ENCODE measurements at regions not wholly inside any gene's neighbourhood (a gene's known extent, or its start where the extent isn't known, plus 50 kb on each side); places are given as distances from the start of the nearest gene placed in this dataset.
"Not testable (repeated sequence)": the region's sequence is repeated elsewhere in the genome, so short reads cannot be mapped to it uniquely, and the experiment has no call there.

DNA sequence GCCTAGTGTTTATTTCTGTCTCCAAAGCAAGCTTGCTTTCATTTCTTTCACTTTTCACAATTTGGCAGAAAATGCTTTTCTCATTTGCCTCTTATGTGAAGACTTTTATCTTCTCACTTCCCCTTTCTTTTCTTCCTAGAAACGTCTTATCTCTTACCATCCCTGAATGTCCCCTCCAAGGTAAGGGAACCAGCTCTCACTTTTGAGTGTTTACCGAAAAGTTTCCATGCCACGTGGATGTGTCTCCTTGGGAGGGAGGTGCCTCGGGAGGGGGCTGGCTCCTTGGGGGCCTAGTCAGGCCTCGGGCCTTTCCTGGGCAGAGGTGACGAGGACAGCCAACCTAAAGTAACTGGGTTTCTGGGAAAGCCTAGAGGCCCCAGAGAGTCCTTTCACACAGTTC is 127.4 kb downstream of the CD24 start:
- FAIRE-seq: no peak

GRCh38 chr6:106844930-106845329 is 129.6 kb downstream of the CD24 start:
- FAIRE-seq: no peak

DNA sequence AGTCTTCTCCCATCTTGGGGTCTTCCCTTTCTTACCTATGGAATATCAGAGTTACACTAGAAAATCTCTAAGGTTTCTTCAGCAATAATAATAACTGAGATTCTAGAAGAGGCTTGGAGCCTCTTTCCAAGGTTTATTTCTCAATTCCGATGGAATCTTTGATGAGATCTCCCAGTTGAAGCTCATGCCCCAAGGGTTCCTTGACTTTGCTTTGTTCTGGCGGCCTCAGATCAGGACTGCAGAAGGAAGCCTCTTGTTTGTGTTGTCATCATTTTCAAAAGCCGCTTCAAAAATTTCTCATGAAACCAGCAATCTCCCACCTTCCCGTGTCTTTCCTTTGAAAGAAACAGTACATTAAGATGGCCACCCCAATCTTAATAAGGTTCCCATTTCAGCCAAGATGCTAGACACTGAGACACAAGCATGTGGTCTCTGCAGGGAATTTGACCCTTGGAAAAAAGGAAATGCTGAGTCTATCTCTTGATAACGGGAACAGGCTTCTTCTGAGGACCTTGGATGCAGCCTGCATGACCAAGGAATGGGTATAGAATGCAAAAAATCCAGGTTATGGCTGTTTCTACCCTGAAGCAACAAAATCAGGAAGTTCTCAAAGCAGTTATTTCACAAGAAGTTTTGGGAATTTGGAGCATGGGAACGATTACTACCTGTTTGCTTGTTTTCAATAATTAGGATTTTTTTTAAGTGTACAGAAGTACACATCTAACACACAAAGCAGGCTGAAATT is 141.6 kb downstream of the CD24 start:
- no peak for FAIRE-seq

- FAIRE-seq: no peak
These were observed 143.6 kb downstream of the CD24 start for GRCh38 chr6:106830930-106831329.

GRCh38 chr6:106829451-106829850 is 145.1 kb downstream of the CD24 start:
- no peak for FAIRE-seq

- no peak for FAIRE-seq
These were observed 147.4 kb downstream of the CD24 start for GRCh38 chr6:106827081-106827480.

DNA sequence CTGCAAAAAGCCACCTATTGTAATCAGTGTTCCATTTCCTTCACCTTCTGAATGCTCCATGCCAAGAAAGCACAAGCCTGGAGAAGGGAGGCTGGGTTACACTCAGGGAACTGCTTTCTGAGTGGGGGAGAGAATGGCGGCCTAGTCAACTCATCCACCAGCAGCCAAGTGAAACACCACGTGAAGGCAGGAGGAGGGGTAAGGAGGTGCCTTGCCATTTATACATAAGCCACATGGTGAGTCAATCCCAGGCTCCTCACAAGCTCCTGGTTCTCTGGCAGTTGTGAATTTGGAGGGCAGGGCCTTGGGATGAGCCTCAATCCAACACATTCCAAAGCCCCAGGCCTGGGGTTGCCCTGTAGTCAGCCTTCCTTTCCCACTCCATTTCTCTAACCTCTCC is 149.4 kb downstream of the CD24 start:
- no peak for FAIRE-seq

DNA sequence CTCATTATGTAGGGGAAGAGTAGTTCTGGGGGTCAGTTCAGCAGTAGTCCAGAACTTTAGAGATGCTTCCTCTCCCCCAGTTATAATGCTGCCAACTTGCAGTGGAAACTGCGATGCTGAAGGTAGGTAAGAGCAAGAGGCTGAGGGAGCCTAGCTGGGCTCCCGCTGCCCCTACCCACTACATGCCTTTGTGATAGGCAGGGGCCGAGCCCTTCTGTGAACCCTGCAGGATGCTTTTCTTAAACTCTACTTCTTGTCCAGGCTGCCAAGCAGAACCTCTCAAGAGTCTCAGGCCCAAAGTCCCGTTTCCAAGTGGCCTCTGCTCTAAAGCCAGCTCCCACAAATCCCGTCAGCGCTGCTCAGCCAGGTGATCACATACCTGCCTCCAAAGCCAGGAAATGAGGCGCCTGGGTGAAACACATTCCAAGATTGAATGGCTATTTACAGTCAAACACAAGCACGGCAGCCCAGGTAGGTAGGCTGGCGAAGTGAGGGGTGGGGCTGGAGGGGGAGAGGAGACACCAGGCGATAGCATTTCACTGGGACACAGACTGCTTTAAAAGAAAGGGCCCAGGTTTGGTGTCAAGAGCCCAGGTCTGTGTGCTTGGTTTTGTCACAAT is 150.7 kb downstream of the CD24 start:
- no peak for FAIRE-seq

DNA sequence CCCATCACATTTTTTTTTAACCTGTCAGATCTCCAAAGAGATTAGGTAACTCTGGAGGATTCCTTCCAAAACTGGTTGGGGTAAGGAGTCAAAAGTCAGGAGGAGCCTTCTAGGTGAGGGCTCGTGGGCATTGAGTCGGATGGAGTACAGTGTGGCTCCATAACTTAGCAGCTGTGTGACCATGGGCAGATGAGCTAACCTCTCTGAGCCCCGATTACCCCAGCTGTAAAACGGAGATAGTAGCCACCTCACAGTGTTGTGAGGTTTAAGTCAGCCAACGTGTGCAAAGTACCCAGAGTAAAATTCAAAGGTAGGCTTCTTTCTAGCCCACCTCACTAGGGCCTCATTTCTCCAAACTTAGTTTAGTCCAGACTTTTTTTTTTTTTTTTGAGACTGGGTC is 151.5 kb downstream of the CD24 start:
- FAIRE-seq: no peak

DNA sequence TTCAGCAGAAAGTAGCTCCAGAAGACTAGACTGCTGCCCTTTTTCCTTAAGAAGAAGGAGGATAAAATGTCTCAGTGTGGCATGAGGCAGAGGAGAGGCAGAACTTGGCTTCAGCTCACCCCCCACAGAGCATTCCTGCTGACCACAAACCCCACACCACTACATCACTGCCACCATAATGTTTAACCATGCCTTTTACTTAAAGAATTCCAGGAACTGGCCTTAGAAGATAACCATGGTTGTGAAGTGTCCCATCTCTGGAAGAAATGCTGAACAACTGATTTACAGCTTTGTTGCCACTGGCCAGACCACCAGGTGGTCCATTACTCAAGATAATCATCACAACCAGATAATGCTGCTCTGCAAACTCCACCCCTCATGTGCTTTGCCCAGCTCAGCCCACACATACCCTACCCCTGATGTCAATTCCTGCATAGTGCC is 154.1 kb downstream of the CD24 start:
- FAIRE-seq: no peak

- FAIRE-seq: no peak
These were observed 163.3 kb downstream of the CD24 start for GRCh38 chr6:106811088-106811686.

- FAIRE-seq: no peak
These were observed 165.8 kb downstream of the CD24 start for GRCh38 chr6:106808758-106809157.

- no peak for FAIRE-seq
These were observed 166.4 kb downstream of the CD24 start for GRCh38 chr6:106807947-106808611.

- FAIRE-seq: not testable (repeated sequence)
These were observed 168.3 kb downstream of the CD24 start for GRCh38 chr6:106806253-106806652.

GRCh38 chr6:106805771-106806170 is 168.8 kb downstream of the CD24 start:
- no peak for FAIRE-seq

DNA sequence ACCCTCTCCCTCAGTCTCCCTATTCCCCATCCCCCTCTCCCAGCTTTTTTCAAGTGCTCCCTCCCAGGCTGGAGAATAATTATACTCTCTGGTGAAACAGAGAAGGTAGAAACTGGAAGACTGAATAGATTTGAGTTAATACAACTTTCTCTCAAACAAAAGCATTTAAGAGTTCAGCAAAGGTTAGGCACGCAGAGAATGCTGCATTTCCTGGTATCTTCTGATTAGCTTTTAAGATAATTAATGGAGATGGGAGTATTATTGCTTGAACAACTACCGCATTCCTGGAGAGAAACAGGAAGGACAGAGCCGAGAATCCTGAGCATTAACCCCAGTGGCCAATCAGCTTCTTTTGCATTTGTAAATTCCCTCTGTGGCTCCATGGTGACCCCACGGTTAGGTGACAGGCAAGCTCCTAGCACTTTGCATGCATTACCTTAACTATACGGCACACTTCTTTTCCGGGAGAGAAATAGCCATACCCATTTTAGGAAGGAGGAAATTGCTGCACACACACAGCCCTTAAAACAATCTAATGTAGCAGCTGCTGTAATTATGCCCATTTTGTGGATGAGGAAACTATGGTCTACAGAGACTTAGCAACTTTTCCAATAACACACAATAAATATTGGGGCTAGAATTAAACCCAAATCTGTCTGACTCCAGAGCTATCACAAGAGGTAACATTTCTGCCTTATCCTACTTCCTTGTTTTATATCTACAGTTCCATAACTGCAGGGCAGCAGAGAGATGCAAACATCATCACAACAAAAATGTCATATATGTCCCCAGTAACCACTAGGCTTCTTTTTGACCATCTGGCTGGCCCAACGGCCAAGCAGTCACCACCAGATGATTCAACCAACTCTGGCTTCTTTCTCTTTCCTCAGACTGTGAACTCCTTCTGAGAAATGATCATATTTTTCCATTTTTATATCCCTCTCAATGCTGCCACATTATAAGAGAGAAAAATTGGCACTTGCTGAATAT is 169.9 kb downstream of the CD24 start:
- no peak for FAIRE-seq

DNA sequence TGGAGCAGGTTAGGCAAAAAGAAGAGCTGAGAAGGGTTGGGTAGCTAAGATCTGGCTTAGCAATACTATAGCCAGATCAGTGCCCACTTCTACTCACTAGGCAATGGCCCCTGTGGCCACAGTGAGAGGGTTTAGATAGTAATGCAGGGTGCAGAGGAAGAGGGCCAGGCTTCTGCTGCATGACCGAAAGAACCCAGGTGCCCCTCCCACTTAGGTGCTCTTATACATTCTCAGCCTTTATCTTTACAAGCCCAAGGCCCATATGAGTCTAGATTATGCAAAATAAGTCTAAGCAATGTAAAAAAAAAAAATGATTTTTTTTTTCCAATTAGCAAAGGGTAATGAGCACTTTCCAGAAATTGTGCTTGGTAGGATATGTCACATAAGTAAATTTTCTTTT is 171.3 kb downstream of the CD24 start:
- FAIRE-seq: no peak

DNA sequence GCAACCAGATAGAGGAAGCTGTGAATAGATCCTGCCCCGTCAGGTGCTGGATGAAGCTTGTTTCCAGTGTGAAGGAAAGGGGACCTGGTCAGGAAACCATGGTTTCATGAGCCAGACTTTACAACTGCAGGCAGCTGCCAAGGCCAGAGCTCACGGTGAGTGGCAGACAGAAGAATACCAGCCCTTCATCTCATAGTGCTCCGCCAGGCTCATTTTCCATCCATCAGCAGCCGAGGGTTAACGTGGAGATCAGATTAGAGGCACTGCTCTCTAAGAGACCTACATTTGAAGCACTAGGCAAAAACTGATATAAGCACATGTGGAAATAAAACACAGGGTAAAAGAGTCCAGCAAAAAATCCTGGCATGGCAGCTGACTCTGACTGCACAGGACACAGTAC is 172.4 kb downstream of the CD24 start:
- FAIRE-seq: no peak

GRCh38 chr6:106801256-106801655 is 171.9 kb downstream of the QRSL1 start:
- no peak for FAIRE-seq

DNA sequence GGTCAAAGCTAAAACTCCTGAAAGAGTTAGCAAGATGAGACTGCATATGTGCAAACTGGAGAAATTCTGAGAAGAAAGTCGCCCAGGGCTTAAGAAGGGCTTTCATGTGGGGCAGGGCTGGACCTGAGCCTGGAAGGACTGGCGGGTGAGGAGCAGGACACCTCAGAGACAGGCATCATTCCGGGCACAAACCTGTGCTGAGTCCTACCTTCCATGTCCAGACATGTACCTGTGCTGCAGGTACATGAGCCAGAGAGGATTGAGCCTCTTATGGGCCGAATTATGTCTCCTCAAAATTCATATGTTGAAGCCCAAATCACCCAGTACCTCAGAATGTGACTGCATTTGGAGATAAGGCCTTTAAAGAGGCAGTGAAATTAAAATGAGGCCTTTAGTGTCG is 171.0 kb downstream of the QRSL1 start:
- FAIRE-seq: no peak

DNA sequence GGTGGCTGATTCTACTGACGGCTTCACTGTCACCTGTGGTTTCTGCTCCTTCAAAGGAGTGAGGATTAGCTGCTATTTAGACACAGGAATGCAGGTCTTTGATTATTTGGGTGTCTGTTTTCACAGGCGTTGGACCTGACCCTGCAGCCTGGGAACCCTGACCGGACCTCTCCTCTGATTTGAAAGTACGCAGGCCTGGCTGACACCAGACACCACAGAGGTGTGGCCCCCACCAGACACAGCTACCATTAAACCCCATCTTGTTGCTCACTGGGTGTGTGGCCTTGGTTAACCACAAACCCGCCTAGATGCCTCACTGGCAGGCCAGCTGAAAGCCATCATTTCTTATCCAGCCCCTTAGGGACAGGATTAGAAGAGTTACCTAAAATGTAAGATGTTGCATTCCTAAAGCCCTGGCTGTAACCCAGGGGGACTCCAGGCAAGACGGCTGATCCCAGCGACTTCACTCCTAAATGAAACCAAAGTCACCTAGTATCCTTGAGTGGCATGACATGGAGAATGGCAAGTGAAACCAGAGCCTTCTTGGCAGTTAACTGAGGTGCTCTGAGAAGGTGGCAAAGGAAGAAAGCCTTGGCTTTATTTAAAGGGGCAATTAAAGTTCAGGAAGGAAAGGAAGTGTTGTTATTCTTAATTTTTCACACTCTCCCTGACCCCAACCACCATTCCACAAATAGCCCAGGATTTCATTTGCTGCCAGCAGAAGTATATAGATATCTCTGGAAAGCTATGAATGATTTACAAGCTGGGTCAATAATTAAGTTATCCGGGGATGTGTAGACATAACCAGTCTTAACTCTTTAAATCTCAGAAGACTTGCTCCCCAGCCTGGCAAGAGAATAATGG is 169.9 kb downstream of the QRSL1 start:
- FAIRE-seq: no peak

Data from endometrium (tissue), 2 donors.